ENCODE measurements at regions not wholly inside any gene's neighbourhood (a gene's known extent, or its start where the extent isn't known, plus 50 kb on each side); places are given as distances from the start of the nearest gene placed in this dataset.
"Not testable (repeated sequence)": the region's sequence is repeated elsewhere in the genome, so short reads cannot be mapped to it uniquely, and the experiment has no call there.

GRCh38 chr10:28095791-28096378 is 97.0 kb upstream of the ODAD2 start:
- Mint-ChIP-seq H3K9me3 (ENCODE audit: low read depth) (no peaks in the 10 kb centered on the region), H3K4me1 (no peaks in the 10 kb centered on the region), H3K4me3 (no peak overlapping the region), H3K27me3 (no peaks in the 10 kb centered on the region), H3K36me3 (no peaks in the 10 kb centered on the region), H3K27ac (no peak overlapping the region)
- DNase-seq (no peak), ATAC-seq (no peak)
- CTCF ChIA-PET = no interaction called here

- DNase-seq (no peak), ATAC-seq (no peak)
- Mint-ChIP-seq H3K9me3 (ENCODE audit: low read depth) (no peaks in the 10 kb centered on the region), H3K36me3 (peaks cover 2% of the 10 kb centered on the region), H3K4me1 (no peaks in the 10 kb centered on the region), H3K4me3 (no peak overlapping the region), H3K27me3 (no peaks in the 10 kb centered on the region), H3K27ac (no peak overlapping the region)
- CTCF ChIA-PET = interaction anchor here (1.0 kb wide), 1 partner anchor 75 kb away, joined by 3 read pairs; no protein-coding TSS in a partner anchor
Observed at GRCh38 chr10:28094121-28094520, 95.2 kb upstream of the ODAD2 start.

GRCh38 chr10:28091913-28092312 is 93.0 kb upstream of the ODAD2 start:
- CTCF ChIA-PET = no interaction called here
- H3K27me3 Mint-ChIP-seq = no peaks in the 10 kb centered on the region
- H3K4me1 Mint-ChIP-seq = peaks cover 7% of the 10 kb centered on the region
- peaks cover 4% of the 10 kb centered on the region for H3K9me3 Mint-ChIP-seq (ENCODE audit: low read depth)
- H3K4me3 Mint-ChIP-seq = no peak overlapping the region
- DNase-seq = no peak
- no peak for ATAC-seq
- H3K36me3 Mint-ChIP-seq = peaks cover 16% of the 10 kb centered on the region
- no peak overlapping the region for H3K27ac Mint-ChIP-seq

GRCh38 chr10:28090506-28090905 is 91.6 kb upstream of the ODAD2 start:
- Mint-ChIP-seq H3K27ac (no peak overlapping the region), H3K27me3 (no peaks in the 10 kb centered on the region), H3K9me3 (ENCODE audit: low read depth) (peaks cover 4% of the 10 kb centered on the region), H3K4me3 (no peak overlapping the region), H3K4me1 (peaks cover 7% of the 10 kb centered on the region), H3K36me3 (peaks cover 19% of the 10 kb centered on the region)
- CTCF ChIA-PET = no interaction called here
- DNase-seq (no peak), ATAC-seq (no peak)

- H3K4me3 Mint-ChIP-seq = no peak overlapping the region
- no peak for ATAC-seq
- CTCF ChIA-PET = no interaction called here
Observed at GRCh38 chr10:28089467-28089866, 90.6 kb upstream of the ODAD2 start.

GRCh38 chr10:28087661-28088351 is 88.9 kb upstream of the ODAD2 start:
- Mint-ChIP-seq H3K27ac (peak overlapping the region; percentile 55), H3K9me3 (ENCODE audit: low read depth) (peaks cover 4% of the 10 kb centered on the region), H3K4me1 (peaks cover 7% of the 10 kb centered on the region), H3K4me3 (no peak overlapping the region), H3K27me3 (no peaks in the 10 kb centered on the region), H3K36me3 (peaks cover 20% of the 10 kb centered on the region)
- no peak for DNase-seq
- CTCF ChIA-PET = no interaction called here
- peak; percentile 42 for ATAC-seq

More at GRCh38 chr10:28089467-28089866, 90.6 kb upstream of the ODAD2 start:
- no peak for DNase-seq
- peaks cover 20% of the 10 kb centered on the region for H3K36me3 Mint-ChIP-seq
- H3K9me3 Mint-ChIP-seq (ENCODE audit: low read depth) = peaks cover 4% of the 10 kb centered on the region
- H3K27me3 Mint-ChIP-seq = no peaks in the 10 kb centered on the region
- H3K27ac Mint-ChIP-seq = no peak overlapping the region
- H3K4me1 Mint-ChIP-seq = peaks cover 7% of the 10 kb centered on the region

- ATAC-seq; H3K4me1 Mint-ChIP-seq; H3K27me3 Mint-ChIP-seq; H3K9me3 Mint-ChIP-seq (ENCODE audit: low read depth); H3K4me3 Mint-ChIP-seq; H3K27ac Mint-ChIP-seq; CTCF ChIA-PET; DNase-seq: not testable (repeated sequence)
- H3K36me3 Mint-ChIP-seq = peaks cover 20% of the 10 kb centered on the region
Observed at GRCh38 chr10:28085760-28086159, 86.9 kb upstream of the ODAD2 start.

GRCh38 chr10:28082885-28083284 is 84.0 kb upstream of the ODAD2 start:
- H3K36me3 Mint-ChIP-seq = peaks cover 10% of the 10 kb centered on the region
- no peaks in the 10 kb centered on the region for H3K9me3 Mint-ChIP-seq (ENCODE audit: low read depth)
- H3K4me1 Mint-ChIP-seq = peaks cover 5% of the 10 kb centered on the region
- no peaks in the 10 kb centered on the region for H3K27me3 Mint-ChIP-seq
- H3K27ac Mint-ChIP-seq = no peak overlapping the region
- DNase-seq = no peak
- CTCF ChIA-PET = no interaction called here
- no peak overlapping the region for H3K4me3 Mint-ChIP-seq
- no peak for ATAC-seq

GRCh38 chr10:28082316-28082715 is 83.4 kb upstream of the ODAD2 start:
- no peak overlapping the region for H3K4me3 Mint-ChIP-seq
- H3K9me3 Mint-ChIP-seq (ENCODE audit: low read depth) = no peaks in the 10 kb centered on the region
- H3K27me3 Mint-ChIP-seq = no peaks in the 10 kb centered on the region
- no peak overlapping the region for H3K27ac Mint-ChIP-seq
- ATAC-seq (no peak), DNase-seq (no peak)
- H3K4me1 Mint-ChIP-seq = peaks cover 2% of the 10 kb centered on the region
- H3K36me3 Mint-ChIP-seq = peaks cover 6% of the 10 kb centered on the region
- CTCF ChIA-PET = no interaction called here

GRCh38 chr10:28077889-28078288 is 79.0 kb upstream of the ODAD2 start:
- Mint-ChIP-seq H3K4me1 (no peaks in the 10 kb centered on the region), H3K27me3 (no peaks in the 10 kb centered on the region), H3K4me3 (no peak overlapping the region), H3K27ac (no peak overlapping the region), H3K9me3 (ENCODE audit: low read depth) (peaks cover 3% of the 10 kb centered on the region), H3K36me3 (no peaks in the 10 kb centered on the region)
- DNase-seq = no peak
- CTCF ChIA-PET = no interaction called here
- no peak for ATAC-seq

GRCh38 chr10:28075424-28075823 is 76.5 kb upstream of the ODAD2 start:
- H3K9me3 Mint-ChIP-seq (ENCODE audit: low read depth) = peaks cover 3% of the 10 kb centered on the region
- H3K4me1 Mint-ChIP-seq = no peaks in the 10 kb centered on the region
- no peak for ATAC-seq
- no peak for DNase-seq
- CTCF ChIA-PET = no interaction called here
- no peak overlapping the region for H3K4me3 Mint-ChIP-seq
- H3K36me3 Mint-ChIP-seq = no peaks in the 10 kb centered on the region
- no peak overlapping the region for H3K27ac Mint-ChIP-seq
- H3K27me3 Mint-ChIP-seq = no peaks in the 10 kb centered on the region

- Mint-ChIP-seq H3K27me3 (no peaks in the 10 kb centered on the region), H3K27ac (no peak overlapping the region), H3K4me3 (no peak overlapping the region), H3K36me3 (no peaks in the 10 kb centered on the region), H3K4me1 (no peaks in the 10 kb centered on the region), H3K9me3 (ENCODE audit: low read depth) (peaks cover 3% of the 10 kb centered on the region)
- CTCF ChIA-PET = no interaction called here
- DNase-seq = no peak
- no peak for ATAC-seq
Observed at GRCh38 chr10:28072573-28072972, 73.7 kb upstream of the ODAD2 start.

GRCh38 chr10:28060031-28060607 is 61.2 kb upstream of the ODAD2 start:
- DNase-seq = no peak
- Mint-ChIP-seq H3K27ac (no peak overlapping the region), H3K36me3 (peaks cover 9% of the 10 kb centered on the region), H3K4me1 (no peaks in the 10 kb centered on the region), H3K27me3 (no peaks in the 10 kb centered on the region), H3K4me3 (no peak overlapping the region), H3K9me3 (ENCODE audit: low read depth) (no peaks in the 10 kb centered on the region)
- CTCF ChIA-PET = interaction anchor here (0.7 kb wide), 1 partner anchor 70 kb away, joined by 4 read pairs; no protein-coding TSS in a partner anchor
- ATAC-seq = no peak

GRCh38 chr10:28058746-28059145 is 59.9 kb upstream of the ODAD2 start:
- H3K27ac Mint-ChIP-seq = no peak overlapping the region
- no peak for ATAC-seq
- CTCF ChIA-PET = no interaction called here

More at GRCh38 chr10:28058746-28059145, 59.9 kb upstream of the ODAD2 start:
- Mint-ChIP-seq H3K4me3 (no peak overlapping the region), H3K9me3 (ENCODE audit: low read depth) (no peaks in the 10 kb centered on the region), H3K4me1 (no peaks in the 10 kb centered on the region), H3K36me3 (peaks cover 9% of the 10 kb centered on the region), H3K27me3 (no peaks in the 10 kb centered on the region)
- DNase-seq = no peak
